BJ (cell line): ENCODE measurements at regions not wholly inside any gene's neighbourhood (a gene's known extent, or its start where the extent isn't known, plus 50 kb on each side); places are given as distances from the start of the nearest gene placed in this dataset.

Source experiments
- CTCF ChIA-PET: fragments of 350-600 bp; formaldehyde crosslinking; extraction: SDS; loops from one replicate; lab custom pipeline; 2021; ENCODE audit warnings: antibody characterized with exemption, inconsistent platforms; lab: Yijun Ruan, JAX
- POLR2A ChIA-PET: fragments of 300-600 bp; sonication (Branson Sonifier 250); formaldehyde crosslinking; extraction: SDS; loops from one replicate; lab custom pipeline; 2021; ENCODE audit warnings: antibody characterized with exemption; lab: Charles Lee
- DNase-seq: peaks from one replicate; pipeline ENCODE4 v3.0.0-alpha.2; 2011; ENCODE audit warnings: low read depth
- H3K27me3 ChIP-seq: 2 replicates; pipeline ENCODE4 v1.6.0; 2011; ENCODE audit warnings: low read length; ENCODE audit not compliant: control insufficient read depth, insufficient read depth
- H3K36me3 ChIP-seq: 2 replicates; pipeline ENCODE4 v1.5.1; 2011; ENCODE audit warnings: low read length; ENCODE audit not compliant: control insufficient read depth, insufficient read depth
- H3K4me3 ChIP-seq: 2 replicates; pipeline ENCODE4 v1.5.1; 2011; ENCODE audit warnings: low read depth, mild to moderate bottlenecking, control low read depth, low read length
- TF ChIP-seq, protein P1 (sequence below): IDR thresholded peaks from 2 replicates; pipeline ENCODE4 v1.5.1; 2011; ENCODE audit warnings: low read depth, mild to moderate bottlenecking, control low read depth, inconsistent platforms, low read length, moderate library complexity; ENCODE audit not compliant: insufficient read depth

DNA sequence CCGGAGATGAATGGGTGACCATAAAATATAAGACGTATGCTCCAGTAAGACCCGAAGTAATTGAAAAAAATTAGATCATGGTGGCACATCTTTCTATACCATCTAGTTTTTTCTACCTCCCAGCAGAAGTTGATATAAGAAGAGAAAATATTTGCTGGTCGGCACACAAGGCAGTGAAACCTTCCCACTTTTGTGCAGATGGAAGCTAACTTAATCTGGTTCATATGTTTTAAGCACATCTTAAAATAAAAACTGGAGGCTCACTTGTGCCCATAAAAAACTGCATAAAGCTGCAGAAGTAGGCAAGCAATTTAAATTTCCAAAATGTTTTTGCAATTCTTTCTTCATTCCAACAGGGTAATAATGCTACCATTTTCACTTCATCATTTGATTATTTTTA, 449.2 kb downstream of the CNTN3 start:
- no peak for DNase-seq
- H3K4me3 ChIP-seq: no peak overlapping the region
- POLR2A ChIA-PET: no interaction called here
- no peaks in the 10 kb centered on the region for H3K36me3 ChIP-seq
- TF ChIP-seq, protein P1, sequence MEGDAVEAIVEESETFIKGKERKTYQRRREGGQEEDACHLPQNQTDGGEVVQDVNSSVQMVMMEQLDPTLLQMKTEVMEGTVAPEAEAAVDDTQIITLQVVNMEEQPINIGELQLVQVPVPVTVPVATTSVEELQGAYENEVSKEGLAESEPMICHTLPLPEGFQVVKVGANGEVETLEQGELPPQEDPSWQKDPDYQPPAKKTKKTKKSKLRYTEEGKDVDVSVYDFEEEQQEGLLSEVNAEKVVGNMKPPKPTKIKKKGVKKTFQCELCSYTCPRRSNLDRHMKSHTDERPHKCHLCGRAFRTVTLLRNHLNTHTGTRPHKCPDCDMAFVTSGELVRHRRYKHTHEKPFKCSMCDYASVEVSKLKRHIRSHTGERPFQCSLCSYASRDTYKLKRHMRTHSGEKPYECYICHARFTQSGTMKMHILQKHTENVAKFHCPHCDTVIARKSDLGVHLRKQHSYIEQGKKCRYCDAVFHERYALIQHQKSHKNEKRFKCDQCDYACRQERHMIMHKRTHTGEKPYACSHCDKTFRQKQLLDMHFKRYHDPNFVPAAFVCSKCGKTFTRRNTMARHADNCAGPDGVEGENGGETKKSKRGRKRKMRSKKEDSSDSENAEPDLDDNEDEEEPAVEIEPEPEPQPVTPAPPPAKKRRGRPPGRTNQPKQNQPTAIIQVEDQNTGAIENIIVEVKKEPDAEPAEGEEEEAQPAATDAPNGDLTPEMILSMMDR: no peak
- CTCF ChIA-PET: no interaction called here
- H3K27me3 ChIP-seq: no peaks in the 10 kb centered on the region

DNA sequence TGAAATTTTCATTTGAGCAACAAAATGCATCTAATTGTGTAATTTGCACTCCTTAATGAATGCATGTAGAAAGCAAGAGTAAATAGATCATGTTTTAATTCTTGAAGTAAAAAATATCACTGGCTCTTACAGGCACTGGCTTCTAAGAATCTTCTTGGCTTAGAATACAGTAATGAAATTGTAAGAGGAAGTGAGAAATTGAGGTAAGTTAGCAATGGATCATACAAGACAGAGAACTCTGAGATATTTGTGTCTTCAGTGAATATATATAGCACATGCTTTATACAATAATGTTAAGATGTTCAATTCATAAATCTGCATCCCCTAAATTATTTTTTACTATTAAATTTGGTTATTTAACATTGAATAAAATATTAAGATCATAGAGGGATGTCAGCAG, 465.0 kb downstream of the CNTN3 start:
- DNase-seq: no peak
- Histone ChIP-seq H3K36me3 (no peaks in the 10 kb centered on the region), H3K27me3 (no peaks in the 10 kb centered on the region), H3K4me3 (no peak overlapping the region)
- ChIA-PET CTCF (no interaction called here), POLR2A (no interaction called here)
- TF ChIP-seq, protein P1: no peak

DNA sequence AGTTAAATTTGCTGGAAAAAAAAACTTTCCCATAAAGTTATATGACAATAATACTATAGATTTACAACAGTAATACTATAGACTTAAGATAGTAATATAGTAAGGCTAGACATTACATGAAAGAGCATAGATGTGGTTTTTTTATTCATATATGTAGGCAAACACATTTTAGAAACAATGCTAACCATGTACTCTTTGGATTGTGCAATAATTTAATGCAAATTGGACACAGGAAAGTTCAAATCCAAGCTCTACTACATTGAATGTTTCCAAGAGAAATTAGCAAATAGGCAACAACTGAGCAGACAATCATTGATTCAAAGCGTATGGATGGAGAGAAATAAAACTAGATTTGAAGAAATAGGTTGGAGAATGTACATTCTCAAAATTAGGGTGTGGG, 469.2 kb downstream of the CNTN3 start:
- CTCF ChIA-PET: no interaction called here

DNA sequence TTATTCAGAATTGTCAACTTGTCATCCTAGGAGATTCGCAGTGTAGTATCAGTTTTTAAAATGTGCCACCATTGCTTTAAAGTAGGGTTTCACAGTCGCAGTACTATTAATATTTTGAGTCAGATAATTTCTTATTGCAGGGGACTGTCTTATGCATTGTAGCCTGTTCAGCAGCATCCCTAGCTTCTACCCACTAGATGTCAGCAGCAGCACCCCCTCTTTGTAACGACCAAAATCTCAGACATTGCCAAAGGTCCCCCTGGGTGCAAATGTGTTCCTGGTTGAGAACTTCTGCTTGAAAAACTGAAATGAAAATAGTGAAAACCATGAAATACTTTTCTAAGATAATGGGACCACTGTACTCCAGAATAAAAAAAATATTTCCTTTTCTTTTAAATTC, 474.8 kb downstream of the CNTN3 start:
- DNase-seq: no peak
- POLR2A ChIA-PET: no interaction called here
- no peaks in the 10 kb centered on the region for H3K36me3 ChIP-seq
- H3K4me3 ChIP-seq: no peak overlapping the region
- CTCF ChIA-PET: no interaction called here
- TF ChIP-seq, protein P1: 0 out of 2 replicates have a peak, but pooled peaks have one; percentile 29
- no peaks in the 10 kb centered on the region for H3K27me3 ChIP-seq

More for the DNA sequence above, 469.2 kb downstream of the CNTN3 start:
- no peak overlapping the region for H3K4me3 ChIP-seq
- POLR2A ChIA-PET: no interaction called here
- no peaks in the 10 kb centered on the region for H3K27me3 ChIP-seq
- DNase-seq: no peak
- H3K36me3 ChIP-seq: no peaks in the 10 kb centered on the region
- TF ChIP-seq, protein P1: no peak

DNA sequence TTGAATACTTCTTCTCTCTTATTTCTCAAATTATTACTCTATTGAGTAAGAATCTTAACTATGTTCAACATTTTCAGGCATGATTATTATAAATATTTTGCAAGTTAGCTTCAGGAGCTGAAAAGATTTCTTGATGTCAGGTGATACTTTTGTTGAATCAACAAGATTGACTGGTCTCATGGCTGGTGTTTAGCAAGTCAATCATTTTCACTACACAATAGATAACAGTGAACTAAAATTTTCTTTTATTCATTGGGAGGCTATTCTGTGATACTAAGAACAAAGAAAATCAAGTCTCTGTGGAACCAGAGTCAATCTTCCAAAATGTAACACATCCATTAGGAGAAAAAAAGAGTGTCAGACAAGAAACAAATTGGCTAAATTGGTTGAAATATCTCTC, 476.7 kb downstream of the CNTN3 start:
- H3K27me3 ChIP-seq: no peaks in the 10 kb centered on the region
- H3K4me3 ChIP-seq: no peak overlapping the region
- H3K36me3 ChIP-seq: no peaks in the 10 kb centered on the region
- no peak for DNase-seq
- ChIA-PET POLR2A (no interaction called here), CTCF (no interaction called here)
- TF ChIP-seq, protein P1: no peak
